A673 (cell line): ENCODE measurements at regions not wholly inside any gene's neighbourhood (a gene's known extent, or its start where the extent isn't known, plus 50 kb on each side); places are given as distances from the start of the nearest gene placed in this dataset.
A peak's percentile ranks its signal among the peaks of the same experiment; 100 is the strongest.

ENCODE experiments used
- BruUV-seq: library from RNA; stranded (reverse); fragments of 400-500 nt; replicated peaks from 2 replicates; lab custom pipeline; 2021; lab: Mats Ljungman, UMichigan
- CTCF ChIA-PET: fragments of 300-600 bp; sonication (Branson Sonifier 250); formaldehyde crosslinking; loops from one replicate; lab custom pipeline; 2022; ENCODE audit warnings: antibody characterized with exemption; lab: Charles Lee
- POLR2A ChIA-PET: fragments of 300-600 bp; sonication (Branson Sonifier 250); formaldehyde crosslinking; loops from one replicate; lab custom pipeline; 2022; ENCODE audit warnings: antibody characterized with exemption; ENCODE audit not compliant: low non-redundant PET; lab: Charles Lee
- DNase-seq: peaks from one replicate; pipeline ENCODE4 v3.0.0-alpha.2; 2015; ENCODE audit warnings: low spot score
- H3K27ac ChIP-seq: fragments of 200-600 bp; sonication (generic); 2 replicates; pipeline ENCODE4 v1.5.1; 2016; ENCODE audit warnings: mixed run types, low read depth, mild to moderate bottlenecking, mixed read lengths, antibody characterized with exemption, low read length; ENCODE audit not compliant: poor library complexity, severe bottlenecking
- H3K27me3 ChIP-seq: fragments of 200-600 bp; sonication (generic); replicated peaks from 2 replicates; pipeline ENCODE4 v1.6.1; 2017; ENCODE audit warnings: mixed run types, low read depth, mild to moderate bottlenecking, mixed read lengths, antibody characterized with exemption, low read length; ENCODE audit not compliant: insufficient read depth, poor library complexity
- H3K36me3 ChIP-seq: fragments of 200-600 bp; sonication (generic); 2 replicates; pipeline ENCODE4 v1.6.1; 2016; ENCODE audit warnings: mixed run types, mild to moderate bottlenecking, mixed read lengths, antibody characterized with exemption, low read length; ENCODE audit not compliant: insufficient read depth, poor library complexity, severe bottlenecking
- H3K4me1 ChIP-seq: fragments of 200-600 bp; sonication (generic); 2 replicates; pipeline ENCODE4 v1.6.1; 2017; ENCODE audit warnings: mixed run types, mild to moderate bottlenecking, mixed read lengths, antibody characterized with exemption, low read length; ENCODE audit not compliant: insufficient read depth, poor library complexity, severe bottlenecking
- H3K4me3 ChIP-seq: fragments of 200-600 bp; sonication (generic); 2 replicates; pipeline ENCODE4 v1.5.1; 2016; ENCODE audit warnings: low read depth, mixed run types, mild to moderate bottlenecking, mixed read lengths, low read length; ENCODE audit not compliant: poor library complexity, severe bottlenecking
- H3K9me3 ChIP-seq: fragments of 200-600 bp; sonication (generic); 2 replicates; pipeline ENCODE4 v1.6.1; 2016; ENCODE audit warnings: mixed run types, low read depth, mild to moderate bottlenecking, mixed read lengths, antibody characterized with exemption, low read length; ENCODE audit not compliant: poor library complexity, severe bottlenecking
- EZH2 ChIP-seq: fragments of 200-600 bp; sonication (generic); IDR thresholded peaks from 2 replicates; pipeline ENCODE4 v1.6.1; 2017; ENCODE audit warnings: borderline replicate concordance, low read depth, mild to moderate bottlenecking, mixed read lengths, antibody characterized with exemption, low read length; ENCODE audit not compliant: poor library complexity, severe bottlenecking
- intact Hi-C: fragments of 100-400 bp; cut with micrococcal nuclease; formaldehyde crosslinking; loops from one replicate; pipeline ENCODE4 v1.10.0; 2022; ENCODE audit not compliant: unreplicated experiment
- TF ChIP-seq, protein P1 (sequence below): fragments of 300-800, 200-600 bp; sonication (generic); conservative IDR thresholded peaks from 2 replicates; pipeline ENCODE4 v1.5.1; 2017; ENCODE audit warnings: low read depth, mild to moderate bottlenecking, antibody characterized with exemption, low read length, moderate library complexity, mixed read lengths

- Histone ChIP-seq H3K4me1 (no peaks in the 10 kb centered on the region), H3K9me3 (no peaks in the 10 kb centered on the region), H3K27me3 (peaks cover 34% of the 10 kb centered on the region), H3K27ac (no peak overlapping the region), H3K4me3 (no peak overlapping the region), H3K36me3 (no peaks in the 10 kb centered on the region)
- TF ChIP-seq EZH2, result no peak
- TF ChIP-seq, protein P1, sequence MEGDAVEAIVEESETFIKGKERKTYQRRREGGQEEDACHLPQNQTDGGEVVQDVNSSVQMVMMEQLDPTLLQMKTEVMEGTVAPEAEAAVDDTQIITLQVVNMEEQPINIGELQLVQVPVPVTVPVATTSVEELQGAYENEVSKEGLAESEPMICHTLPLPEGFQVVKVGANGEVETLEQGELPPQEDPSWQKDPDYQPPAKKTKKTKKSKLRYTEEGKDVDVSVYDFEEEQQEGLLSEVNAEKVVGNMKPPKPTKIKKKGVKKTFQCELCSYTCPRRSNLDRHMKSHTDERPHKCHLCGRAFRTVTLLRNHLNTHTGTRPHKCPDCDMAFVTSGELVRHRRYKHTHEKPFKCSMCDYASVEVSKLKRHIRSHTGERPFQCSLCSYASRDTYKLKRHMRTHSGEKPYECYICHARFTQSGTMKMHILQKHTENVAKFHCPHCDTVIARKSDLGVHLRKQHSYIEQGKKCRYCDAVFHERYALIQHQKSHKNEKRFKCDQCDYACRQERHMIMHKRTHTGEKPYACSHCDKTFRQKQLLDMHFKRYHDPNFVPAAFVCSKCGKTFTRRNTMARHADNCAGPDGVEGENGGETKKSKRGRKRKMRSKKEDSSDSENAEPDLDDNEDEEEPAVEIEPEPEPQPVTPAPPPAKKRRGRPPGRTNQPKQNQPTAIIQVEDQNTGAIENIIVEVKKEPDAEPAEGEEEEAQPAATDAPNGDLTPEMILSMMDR, result no peak
- intact Hi-C loops, result no loop called here
- POLR2A ChIA-PET, result no interaction called here
- CTCF ChIA-PET, result no interaction called here
- peak; percentile 29 for DNase-seq
- no TSS peak for BruUV-seq
Observed at GRCh38 chr17:6231886-6232731, 161.9 kb downstream of the WSCD1 start.

DNA sequence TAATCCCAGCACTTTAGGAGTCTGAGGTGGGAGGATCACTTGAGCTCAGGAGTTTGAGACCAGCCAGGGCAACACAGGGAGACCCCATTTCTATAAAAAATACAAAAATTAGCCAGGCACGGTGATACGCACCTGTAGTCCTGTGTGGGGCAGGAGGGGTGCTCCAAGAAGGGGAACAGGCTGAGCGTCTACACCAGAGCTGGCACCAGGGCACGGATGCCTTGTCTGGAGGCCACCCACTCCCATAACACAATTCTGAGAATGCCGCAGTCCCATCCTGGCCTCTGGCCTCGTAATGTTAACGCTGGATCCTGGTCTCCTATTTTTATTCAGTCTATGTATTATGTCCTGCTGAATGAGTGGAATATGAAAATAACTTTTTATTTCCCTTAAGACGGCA lies 161.3 kb downstream of the WSCD1 start:
- Histone ChIP-seq H3K27ac (no peak overlapping the region), H3K4me3 (no peak overlapping the region), H3K27me3 (peaks cover 33% of the 10 kb centered on the region), H3K36me3 (no peaks in the 10 kb centered on the region), H3K4me1 (no peaks in the 10 kb centered on the region), H3K9me3 (no peaks in the 10 kb centered on the region)
- TF ChIP-seq, protein P1, result no peak
- no peak for TF ChIP-seq EZH2
- ChIA-PET POLR2A (no interaction called here), CTCF (no interaction called here)
- DNase-seq, result no peak
- intact Hi-C loops, result no loop called here
- BruUV-seq, result no TSS peak

GRCh38 chr17:6218333-6218732 lies 148.2 kb downstream of the WSCD1 start:
- BruUV-seq, result no TSS peak
- no peak for DNase-seq

More at GRCh38 chr17:6218333-6218732, 148.2 kb downstream of the WSCD1 start:
- H3K36me3 ChIP-seq, result no peaks in the 10 kb centered on the region
- H3K4me1 ChIP-seq, result no peaks in the 10 kb centered on the region
- H3K27me3 ChIP-seq, result peaks cover 24% of the 10 kb centered on the region
- POLR2A ChIA-PET, result no interaction called here
- H3K4me3 ChIP-seq, result no peak overlapping the region
- H3K27ac ChIP-seq, result no peak overlapping the region
- TF ChIP-seq, protein P1, result no peak
- TF ChIP-seq EZH2, result no peak
- CTCF ChIA-PET, result interaction anchor here (0.6 kb wide), 1 partner anchor 194 kb away, joined by 3 read pairs; no protein-coding TSS in a partner anchor
- intact Hi-C loops, result no loop called here
- no peaks in the 10 kb centered on the region for H3K9me3 ChIP-seq
